ENCODE measurements at regions not wholly inside any gene's neighbourhood (a gene's known extent, or its start where the extent isn't known, plus 50 kb on each side); places are given as distances from the start of the nearest gene placed in this dataset.
"Not testable (repeated sequence)": the region's sequence is repeated elsewhere in the genome, so short reads cannot be mapped to it uniquely, and the experiment has no call there.

GRCh38 chr11:37141707-37142106 is 543.7 kb upstream of the RAG2 start:
- Mint-ChIP-seq H3K27me3 (ENCODE audit: low read depth) (no peaks in the 10 kb centered on the region), H3K4me1 (peaks cover 5% of the 10 kb centered on the region in 2 experiments), H3K27ac (no peak overlapping the region), H3K36me3 (ENCODE audit: insufficient read depth in 1 of 3, low read depth in 3 of 3) (peaks cover 0 to 7% (median 0%) of the 10 kb centered on the region in 3 experiments; a peak in 4 of 7 replicates), H3K9me3 (peaks cover 0 to 15% of the 10 kb centered on the region in 2 experiments; a peak in 4 of 5 replicates), H3K4me3 (no peak overlapping the region)
- H2BK120ac ChIP-seq (ENCODE audit: low read depth, low read length, poor library complexity, severe bottlenecking) = no peak overlapping the region
- TF ChIP-seq CTCF (conservative IDR thresholded peaks at IDR 0.05) = no peak; the same call in 2 of the 3 replicates
- H3K56ac ChIP-seq (ENCODE audit: insufficient read length, low read depth, low read length) = no peak overlapping the region
- no peaks in the 10 kb centered on the region for H3K79me1 ChIP-seq (ENCODE audit: insufficient read depth, low read depth, low read length, poor library complexity, severe bottlenecking)
- whole genome bisulfite sequencing (ENCODE audit: extremely low coverage, insufficient read length, low lambda C conversion rate) = no CpG with 5 or more reads among the region's 5 CpGs
- H3K27me3 ChIP-seq (ENCODE audit: insufficient read depth, low read length) = no peaks in the 10 kb centered on the region
- H2BK12ac ChIP-seq (ENCODE audit: insufficient read length, low read depth, low read length) = no peak overlapping the region
- H3K14ac ChIP-seq (ENCODE audit: insufficient read depth, low read length) = no peak overlapping the region
- H3K23me2 ChIP-seq (ENCODE audit: insufficient read length, low read depth, low read length, poor library complexity, severe bottlenecking) = no peaks in the 10 kb centered on the region
- no peak overlapping the region for H4K8ac ChIP-seq (replicated peaks; ENCODE audit: insufficient read length, low read depth, low read length)
- no peak overlapping the region for H3K9ac ChIP-seq (ENCODE audit: extremely low read depth, insufficient read length, low read length)
- H2AK5ac ChIP-seq (ENCODE audit: insufficient read length, low read length) = no peak overlapping the region
- no peaks in the 10 kb centered on the region for H3K9me3 ChIP-seq (ENCODE audit: control insufficient read depth, low read depth, low read length)
- H3T11ph ChIP-seq (ENCODE audit: low read length) = no peak overlapping the region
- H2AFZ ChIP-seq (ENCODE audit: low read length) = no peak overlapping the region
- no peak overlapping the region for H3K4me2 ChIP-seq (ENCODE audit: insufficient read depth, insufficient read length, low read length)
- no peak overlapping the region for H2BK20ac ChIP-seq (ENCODE audit: low read depth, low read length, poor library complexity, severe bottlenecking)
- no peak overlapping the region for H3K18ac ChIP-seq (ENCODE audit: insufficient read length, low read depth, low read length)
- no peak overlapping the region for H4K5ac ChIP-seq (ENCODE audit: insufficient read length, low read depth, low read length)
- no peak overlapping the region for H4K91ac ChIP-seq (ENCODE audit: insufficient read length, low read depth, low read length)
- H2BK15ac ChIP-seq (ENCODE audit: low read depth, low read length) = no peak overlapping the region
- H4K20me1 ChIP-seq (ENCODE audit: control insufficient read depth, insufficient read depth, insufficient read length) = no peaks in the 10 kb centered on the region
- no peak overlapping the region for H3K4ac ChIP-seq (ENCODE audit: low read depth, low read length)
- H3K23ac ChIP-seq (ENCODE audit: insufficient read length, low read depth, low read length) = no peak overlapping the region
- no peak overlapping the region for H3K27ac ChIP-seq (ENCODE audit: insufficient read length, low read depth, low read length)
- H3K79me2 ChIP-seq (ENCODE audit: insufficient read depth, low read length) = no peaks in the 10 kb centered on the region
- no peak overlapping the region for H2BK5ac ChIP-seq (ENCODE audit: insufficient read length, low read length)
- H3K4me1 ChIP-seq (ENCODE audit: insufficient read depth, low read length) = no peaks in the 10 kb centered on the region
- DNase-seq = no peak

GRCh38 chr11:37135606-37136005 is 537.6 kb upstream of the RAG2 start:
- H3K9ac ChIP-seq (ENCODE audit: extremely low read depth, insufficient read length, low read length); H2BK12ac ChIP-seq (ENCODE audit: insufficient read length, low read depth, low read length); H3K56ac ChIP-seq (ENCODE audit: insufficient read length, low read depth, low read length); DNase-seq; H4K20me1 ChIP-seq (ENCODE audit: control insufficient read depth, insufficient read depth, insufficient read length); H3K9me3 ChIP-seq (ENCODE audit: control insufficient read depth, low read depth, low read length); H4K91ac ChIP-seq (ENCODE audit: insufficient read length, low read depth, low read length); H4K8ac ChIP-seq (replicated peaks; ENCODE audit: insufficient read length, low read depth, low read length); H3K4me2 ChIP-seq (ENCODE audit: insufficient read depth, insufficient read length, low read length); H3K4me1 Mint-ChIP-seq; H3T11ph ChIP-seq (ENCODE audit: low read length); H3K4me1 ChIP-seq (ENCODE audit: insufficient read depth, low read length); H3K4ac ChIP-seq (ENCODE audit: low read depth, low read length); H3K23me2 ChIP-seq (ENCODE audit: insufficient read length, low read depth, low read length, poor library complexity, severe bottlenecking); H3K27ac Mint-ChIP-seq; H3K79me1 ChIP-seq (ENCODE audit: insufficient read depth, low read depth, low read length, poor library complexity, severe bottlenecking); H3K4me3 Mint-ChIP-seq; H3K18ac ChIP-seq (ENCODE audit: insufficient read length, low read depth, low read length); H3K23ac ChIP-seq (ENCODE audit: insufficient read length, low read depth, low read length); H2BK120ac ChIP-seq (ENCODE audit: low read depth, low read length, poor library complexity, severe bottlenecking); H2AK5ac ChIP-seq (ENCODE audit: insufficient read length, low read length); H3K27me3 Mint-ChIP-seq (ENCODE audit: low read depth); H3K79me2 ChIP-seq (ENCODE audit: insufficient read depth, low read length); H2BK20ac ChIP-seq (ENCODE audit: low read depth, low read length, poor library complexity, severe bottlenecking); H3K27me3 ChIP-seq (ENCODE audit: insufficient read depth, low read length); H3K14ac ChIP-seq (ENCODE audit: insufficient read depth, low read length); H4K5ac ChIP-seq (ENCODE audit: insufficient read length, low read depth, low read length); H3K27ac ChIP-seq (ENCODE audit: insufficient read length, low read depth, low read length); H2AFZ ChIP-seq (ENCODE audit: low read length); H2BK15ac ChIP-seq (ENCODE audit: low read depth, low read length); H2BK5ac ChIP-seq (ENCODE audit: insufficient read length, low read length): not testable (repeated sequence)
- peaks cover 21 to 37% of the 10 kb centered on the region in 2 experiments for H3K9me3 Mint-ChIP-seq
- H3K36me3 Mint-ChIP-seq (ENCODE audit: insufficient read depth in 1 of 3, low read depth in 3 of 3) = peaks cover 7 to 26% (median 9%) of the 10 kb centered on the region in 3 experiments; a peak in 6 of 7 replicates
- WGBS (ENCODE audit: extremely low coverage, insufficient read length, low lambda C conversion rate) = no CpG with 5 or more reads among the region's 6 CpGs
